ENCODE measurements at regions not wholly inside any gene's neighbourhood (a gene's known extent, or its start where the extent isn't known, plus 50 kb on each side); places are given as distances from the start of the nearest gene placed in this dataset.

DNA sequence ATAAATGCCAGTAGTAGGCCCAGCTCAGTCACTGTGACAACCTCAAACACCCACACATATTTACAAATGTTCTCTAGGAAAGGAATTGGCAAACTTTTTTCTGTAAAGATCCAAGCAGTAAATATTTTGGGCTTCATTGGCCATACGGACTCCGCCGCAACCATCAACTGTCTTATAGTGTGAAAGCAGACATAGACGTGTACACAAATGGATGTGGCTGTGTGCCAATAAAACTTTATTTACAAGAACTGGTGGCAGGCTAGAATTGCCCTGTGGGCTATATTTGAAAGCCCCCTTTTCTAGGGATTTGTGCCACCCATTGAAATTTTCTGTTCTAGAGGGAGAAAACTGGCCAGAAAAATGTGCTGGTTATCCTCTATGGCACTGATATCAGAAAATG is 683.8 kb upstream of the EEF2KMT start:
- H3K27ac ChIP-seq: no peak overlapping the region
- no peak for TF ChIP-seq POLR2A (IDR thresholded peaks at IDR 0.05)
- TF ChIP-seq POLR2AphosphoS5 (IDR thresholded peaks at IDR 0.05): no peak
- no peak for TF ChIP-seq CTCF (IDR thresholded peaks at IDR 0.05)
- DNase-seq (ENCODE audit: low spot score in 2 of 2): no peak
- no peaks in the 10 kb centered on the region for H3K4me1 ChIP-seq
- H3K9me3 ChIP-seq: peaks cover 0 to 3% of the 10 kb centered on the region in 2 donors
- H3K36me3 ChIP-seq: no peaks in the 10 kb centered on the region
- intact Hi-C loops (cut with DNase I; ENCODE audit: low total_unique reads): no loop called here
- no peaks in the 10 kb centered on the region for H3K27me3 ChIP-seq
- H3K4me3 ChIP-seq: no peak overlapping the region

- TF ChIP-seq POLR2AphosphoS5 (IDR thresholded peaks at IDR 0.05): no peak
- TF ChIP-seq CTCF (IDR thresholded peaks at IDR 0.05): no peak
- no peak for TF ChIP-seq POLR2A (IDR thresholded peaks at IDR 0.05)
- Histone ChIP-seq H3K9me3 (no peaks in the 10 kb centered on the region), H3K27me3 (no peaks in the 10 kb centered on the region), H3K36me3 (no peaks in the 10 kb centered on the region), H3K4me1 (no peaks in the 10 kb centered on the region), H3K4me3 (no peak overlapping the region), H3K27ac (no peak overlapping the region)
- intact Hi-C loops (cut with DNase I; ENCODE audit: low total_unique reads): no loop called here
- no peak for DNase-seq (ENCODE audit: low spot score in 2 of 2)
Measured at GRCh38 chr16:5776876-5777275, 679.3 kb upstream of the EEF2KMT start.

DNA sequence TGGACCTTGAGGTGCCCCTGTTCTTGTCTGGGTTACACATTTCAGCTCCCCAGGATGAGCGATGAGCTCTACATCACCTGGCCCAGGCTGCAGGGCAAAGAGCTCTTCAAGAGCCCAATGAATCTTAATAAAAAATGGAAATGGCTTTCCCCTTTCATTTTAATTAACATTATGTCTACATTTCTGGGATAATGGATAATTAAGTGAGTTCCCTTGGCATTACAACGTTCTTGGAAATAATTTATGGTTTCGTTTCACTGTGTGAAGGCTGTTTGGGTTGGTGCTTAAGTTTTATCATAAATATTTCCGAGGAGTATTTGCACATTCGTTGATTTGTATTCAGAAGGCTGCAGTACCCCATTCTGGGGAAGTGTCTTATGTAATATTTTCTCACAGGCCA is 678.3 kb upstream of the EEF2KMT start:
- Histone ChIP-seq H3K4me3 (no peak overlapping the region), H3K4me1 (no peaks in the 10 kb centered on the region), H3K36me3 (no peaks in the 10 kb centered on the region), H3K27ac (no peak overlapping the region), H3K9me3 (no peaks in the 10 kb centered on the region), H3K27me3 (no peaks in the 10 kb centered on the region)
- TF ChIP-seq CTCF (IDR thresholded peaks at IDR 0.05) (no peak), POLR2A (IDR thresholded peaks at IDR 0.05) (no peak), POLR2AphosphoS5 (IDR thresholded peaks at IDR 0.05) (no peak)
- DNase-seq (ENCODE audit: low spot score in 2 of 2): no peak
- intact Hi-C loops (cut with DNase I; ENCODE audit: low total_unique reads): no loop called here

GRCh38 chr16:5770118-5770517 is 672.5 kb upstream of the EEF2KMT start:
- DNase-seq (ENCODE audit: low spot score in 2 of 2): no peak
- Histone ChIP-seq H3K4me1 (no peaks in the 10 kb centered on the region), H3K27ac (no peak overlapping the region), H3K9me3 (no peaks in the 10 kb centered on the region), H3K4me3 (no peak overlapping the region), H3K36me3 (no peaks in the 10 kb centered on the region), H3K27me3 (no peaks in the 10 kb centered on the region)
- no peak for TF ChIP-seq POLR2A (IDR thresholded peaks at IDR 0.05)
- no peak for TF ChIP-seq CTCF (IDR thresholded peaks at IDR 0.05)
- TF ChIP-seq POLR2AphosphoS5 (IDR thresholded peaks at IDR 0.05): no peak
- intact Hi-C loops (cut with DNase I; ENCODE audit: low total_unique reads): no loop called here

DNA sequence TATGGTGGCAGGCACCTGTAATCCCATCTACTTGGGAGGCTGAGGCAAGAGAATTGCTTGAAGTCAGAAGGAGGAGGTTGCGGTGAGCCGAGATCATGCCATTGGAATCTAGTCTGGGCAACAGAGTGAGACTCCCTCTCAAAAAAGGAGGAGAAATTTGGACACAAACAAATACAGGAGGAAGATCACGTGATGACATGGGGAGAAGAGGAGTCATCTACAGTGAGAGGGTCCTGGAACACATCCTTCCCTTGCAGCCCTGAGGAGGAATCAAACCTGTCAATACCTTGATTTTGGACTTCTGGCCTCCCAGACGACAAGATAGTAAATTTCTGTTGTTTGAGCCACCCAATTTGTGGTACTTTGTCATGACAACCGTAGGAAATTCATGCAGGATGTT is 671.9 kb upstream of the EEF2KMT start:
- no peak for DNase-seq (ENCODE audit: low spot score in 2 of 2)
- TF ChIP-seq POLR2A (IDR thresholded peaks at IDR 0.05) (no peak), CTCF (IDR thresholded peaks at IDR 0.05) (no peak), POLR2AphosphoS5 (IDR thresholded peaks at IDR 0.05) (no peak)
- no peak overlapping the region for H3K4me3 ChIP-seq
- H3K27ac ChIP-seq: no peak overlapping the region
- no peaks in the 10 kb centered on the region for H3K36me3 ChIP-seq
- intact Hi-C loops (cut with DNase I; ENCODE audit: low total_unique reads): no loop called here
- no peaks in the 10 kb centered on the region for H3K4me1 ChIP-seq
- no peaks in the 10 kb centered on the region for H3K27me3 ChIP-seq
- H3K9me3 ChIP-seq: no peaks in the 10 kb centered on the region

Data from breast epithelium (tissue), 4 donors.